ENCODE measurements at regions not wholly inside any gene's neighbourhood (a gene's known extent, or its start where the extent isn't known, plus 50 kb on each side); places are given as distances from the start of the nearest gene placed in this dataset.

DNA sequence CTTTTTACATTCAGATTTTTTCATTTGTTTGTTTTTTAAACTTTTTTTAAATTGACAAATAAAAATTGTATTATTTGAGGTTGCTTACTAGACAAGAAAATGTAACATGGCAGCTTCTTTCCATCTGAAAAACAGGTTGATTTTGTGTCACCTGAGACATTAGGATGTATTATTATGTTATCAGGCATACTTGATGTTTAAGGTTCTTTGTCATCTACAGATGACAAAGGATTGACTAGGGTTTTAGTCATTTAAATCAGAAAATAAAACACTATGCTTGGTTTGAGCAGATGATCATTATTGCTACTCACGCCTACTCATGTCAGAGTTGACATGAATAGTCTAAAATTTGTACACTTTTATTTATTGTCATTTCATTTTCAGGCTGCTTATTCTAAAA, 1494.5 kb downstream of the SLITRK5 start:
- Histone ChIP-seq H3K4me1 (no peaks in the 10 kb centered on the region), H3K27ac (no peak overlapping the region), H3K4me2 (no peak overlapping the region), H3K9me3 (no peaks in the 10 kb centered on the region), H3K4me3 (no peak overlapping the region)
- ChIA-PET POLR2A (no interaction called here), CTCF (interaction anchor here (0.6 kb wide), 2 partner anchors 64 to 720 kb away, joined by 4 read pairs; no protein-coding TSS in a partner anchor)
- 65% methylated on average over 1 of the region's 1 CpG for WGBS (ENCODE audit: missing lambda C conversion rate)
- no peak for TF ChIP-seq ATOH8 (CRISPR knock-in tag; IDR thresholded peaks at IDR 0.05; ENCODE audit: low read depth)
- TF ChIP-seq CHD2 (IDR thresholded peaks at IDR 0.05; ENCODE audit: low read length, partially characterized antibody), result no peak
- TF ChIP-seq, protein P1, sequence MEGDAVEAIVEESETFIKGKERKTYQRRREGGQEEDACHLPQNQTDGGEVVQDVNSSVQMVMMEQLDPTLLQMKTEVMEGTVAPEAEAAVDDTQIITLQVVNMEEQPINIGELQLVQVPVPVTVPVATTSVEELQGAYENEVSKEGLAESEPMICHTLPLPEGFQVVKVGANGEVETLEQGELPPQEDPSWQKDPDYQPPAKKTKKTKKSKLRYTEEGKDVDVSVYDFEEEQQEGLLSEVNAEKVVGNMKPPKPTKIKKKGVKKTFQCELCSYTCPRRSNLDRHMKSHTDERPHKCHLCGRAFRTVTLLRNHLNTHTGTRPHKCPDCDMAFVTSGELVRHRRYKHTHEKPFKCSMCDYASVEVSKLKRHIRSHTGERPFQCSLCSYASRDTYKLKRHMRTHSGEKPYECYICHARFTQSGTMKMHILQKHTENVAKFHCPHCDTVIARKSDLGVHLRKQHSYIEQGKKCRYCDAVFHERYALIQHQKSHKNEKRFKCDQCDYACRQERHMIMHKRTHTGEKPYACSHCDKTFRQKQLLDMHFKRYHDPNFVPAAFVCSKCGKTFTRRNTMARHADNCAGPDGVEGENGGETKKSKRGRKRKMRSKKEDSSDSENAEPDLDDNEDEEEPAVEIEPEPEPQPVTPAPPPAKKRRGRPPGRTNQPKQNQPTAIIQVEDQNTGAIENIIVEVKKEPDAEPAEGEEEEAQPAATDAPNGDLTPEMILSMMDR (IDR thresholded peaks at IDR 0.05), result no peak
- ATAC-seq (no peak), DNase-seq (ENCODE audit: low read depth in 1 of 2, low spot score in 1 of 2) (no peak), FAIRE-seq (no peak)

GRCh38 chr13:89169951-89170350, 1498.8 kb downstream of the SLITRK5 start:
- ATAC-seq (no peak), DNase-seq (ENCODE audit: low read depth in 1 of 2, low spot score in 1 of 2) (no peak), FAIRE-seq (no peak)
- no peak overlapping the region for H3K27ac ChIP-seq
- no peak for TF ChIP-seq RFX5 (IDR thresholded peaks at IDR 0.05)
- TF ChIP-seq CBX2 (IDR thresholded peaks at IDR 0.05; ENCODE audit: borderline replicate concordance, low read depth), result no peak
- no peak for TF ChIP-seq ESRRA (IDR thresholded peaks at IDR 0.05; ENCODE audit: borderline replicate concordance, low read length)
- no peak for TF ChIP-seq HEYL (CRISPR knock-in tag; IDR thresholded peaks at IDR 0.05)
- no peak for TF ChIP-seq RNF2 (IDR thresholded peaks at IDR 0.05; ENCODE audit: borderline replicate concordance, low read depth)
- TF ChIP-seq, protein P1 (IDR thresholded peaks at IDR 0.05), result no peak
- TF ChIP-seq FOSL2 (IDR thresholded peaks at IDR 0.05), result no peak
- TF ChIP-seq FOSL2 (CRISPR knock-in tag; IDR thresholded peaks at IDR 0.05), result no peak
- TF ChIP-seq EP300 (IDR thresholded peaks at IDR 0.05), result no peak
- no peak for TF ChIP-seq CHD2 (IDR thresholded peaks at IDR 0.05; ENCODE audit: low read length, partially characterized antibody)
- no peak for TF ChIP-seq KDM5A (IDR thresholded peaks at IDR 0.05)
- no peak for TF ChIP-seq HOXA7 (CRISPR knock-in tag; IDR thresholded peaks at IDR 0.05)
- WGBS (ENCODE audit: missing lambda C conversion rate), result 27% methylated on average over 1 of the region's 1 CpG
- H3K4me1 ChIP-seq, result no peaks in the 10 kb centered on the region
- no peak overlapping the region for H3K4me3 ChIP-seq
- H3K4me2 ChIP-seq, result no peak overlapping the region
- POLR2A ChIA-PET, result no interaction called here
- CTCF ChIA-PET, result no interaction called here
- H3K9me3 ChIP-seq, result no peaks in the 10 kb centered on the region

GRCh38 chr13:89181041-89181440, 1509.9 kb downstream of the SLITRK5 start:
- TF ChIP-seq ATOH8 (CRISPR knock-in tag; IDR thresholded peaks at IDR 0.05; ENCODE audit: low read depth), result no peak
- TF ChIP-seq EHF (CRISPR knock-in tag; IDR thresholded peaks at IDR 0.05), result no peak
- TF ChIP-seq POLR2A (IDR thresholded peaks at IDR 0.05; ENCODE audit: low read length), result no peak
- TF ChIP-seq SMC3 (IDR thresholded peaks at IDR 0.05), result no peak
- TF ChIP-seq POLR2AphosphoS2 (conservative IDR thresholded peaks at IDR 0.05; ENCODE audit: low read length), result no peak
- TF ChIP-seq, protein P2, sequence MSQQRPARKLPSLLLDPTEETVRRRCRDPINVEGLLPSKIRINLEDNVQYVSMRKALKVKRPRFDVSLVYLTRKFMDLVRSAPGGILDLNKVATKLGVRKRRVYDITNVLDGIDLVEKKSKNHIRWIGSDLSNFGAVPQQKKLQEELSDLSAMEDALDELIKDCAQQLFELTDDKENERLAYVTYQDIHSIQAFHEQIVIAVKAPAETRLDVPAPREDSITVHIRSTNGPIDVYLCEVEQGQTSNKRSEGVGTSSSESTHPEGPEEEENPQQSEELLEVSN (IDR thresholded peaks at IDR 0.05; ENCODE audit: borderline replicate concordance, low read depth), result no peak
- TF ChIP-seq MYC (IDR thresholded peaks at IDR 0.05; ENCODE audit: borderline replicate concordance, low read length), result no peak
- no peak for TF ChIP-seq HDAC2 (IDR thresholded peaks at IDR 0.05)
- TF ChIP-seq TFCP2L1 (CRISPR knock-in tag; IDR thresholded peaks at IDR 0.05), result no peak
- no peak for TF ChIP-seq NPAS2 (CRISPR knock-in tag; IDR thresholded peaks at IDR 0.05; ENCODE audit: borderline replicate concordance)
- TF ChIP-seq MAX (IDR thresholded peaks at IDR 0.05), result no peak
- no peak for TF ChIP-seq PBX3 (IDR thresholded peaks at IDR 0.05)
- ATAC-seq (no peak), FAIRE-seq (no peak), DNase-seq (ENCODE audit: low read depth in 1 of 2, low spot score in 1 of 2) (no peak)
- ChIA-PET CTCF (no interaction called here), POLR2A (no interaction called here)
- Histone ChIP-seq H3K4me3 (no peak overlapping the region), H3K4me1 (no peaks in the 10 kb centered on the region), H3K27ac (no peak overlapping the region), H3K9me3 (no peaks in the 10 kb centered on the region), H3K4me2 (no peak overlapping the region)
